DMS53 (cell line): ENCODE measurements at regions not wholly inside any gene's neighbourhood (a gene's known extent, or its start where the extent isn't known, plus 50 kb on each side); places are given as distances from the start of the nearest gene placed in this dataset.

Source experiments
- DNase-seq: peaks from one replicate; lab custom pipeline; 2025; lab: John Stamatoyannopoulos, UW

DNA sequence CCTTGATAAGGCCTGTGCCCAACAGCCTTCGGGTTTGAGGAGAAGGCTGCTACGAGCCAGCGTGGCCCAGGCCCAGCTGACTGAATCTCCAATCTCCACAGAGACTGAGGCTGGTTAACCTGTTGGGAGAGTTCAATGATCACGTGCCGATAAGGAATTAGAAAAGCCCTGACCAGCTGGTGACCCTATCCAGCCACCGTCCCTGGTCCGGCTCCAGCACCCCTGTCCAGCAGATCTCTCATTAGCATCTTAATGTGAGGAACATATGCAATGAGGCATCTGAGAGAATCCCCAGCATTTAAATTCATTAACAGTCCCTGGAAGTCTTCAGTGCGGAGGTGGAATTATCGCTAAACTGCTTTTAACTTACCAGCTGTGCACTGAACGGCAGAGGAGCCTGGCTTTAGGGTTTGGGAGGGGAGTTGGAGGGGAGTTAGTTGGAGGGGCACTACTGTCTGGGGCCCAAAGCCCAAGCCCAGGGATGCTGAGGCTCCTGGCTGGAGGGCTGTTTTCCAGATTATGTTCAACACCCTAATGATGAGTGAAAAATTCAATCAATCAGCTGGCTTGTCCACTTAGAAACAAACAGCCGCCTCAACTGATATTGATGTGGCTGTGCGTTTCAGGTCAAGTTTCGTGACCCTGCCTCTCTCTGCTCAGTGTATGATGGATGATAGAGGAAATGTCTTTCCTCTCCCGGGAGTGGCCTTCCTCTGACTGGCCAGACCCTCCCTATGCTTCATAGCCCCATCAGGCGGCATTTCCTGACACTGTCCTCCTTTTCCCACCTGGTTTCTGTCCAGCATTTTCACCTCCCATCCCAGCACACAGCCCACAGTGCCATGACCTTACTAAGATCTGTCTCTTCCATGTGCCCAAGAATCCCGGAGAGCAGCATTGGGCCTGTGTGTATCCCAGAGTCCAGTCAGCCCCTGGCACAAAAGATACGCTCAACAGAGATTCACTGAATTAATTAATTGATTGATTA, 184.5 kb downstream of the CCT6B start:
- no peak for DNase-seq

DNA sequence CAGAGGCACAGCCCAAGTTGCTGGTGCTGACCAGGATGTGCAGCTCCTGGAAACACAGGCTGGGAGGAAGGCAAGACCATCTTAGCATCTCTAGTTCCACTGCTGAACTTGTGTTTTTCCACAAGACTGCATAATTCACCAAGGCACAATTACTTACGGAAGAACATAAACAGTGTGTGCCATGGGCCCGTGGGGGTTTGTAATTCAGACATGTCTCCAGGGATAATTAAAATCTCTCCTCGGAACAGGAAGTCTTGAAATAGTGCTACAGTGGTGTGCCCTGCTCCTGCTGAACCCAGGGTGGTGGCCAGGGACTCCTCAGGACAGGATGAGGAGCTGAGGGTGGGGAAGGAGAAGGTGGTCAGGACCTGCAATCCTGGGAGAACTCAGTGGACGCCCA, 188.2 kb downstream of the CCT6B start:
- no peak for DNase-seq

- DNase-seq = no peak
Observed at GRCh38 chr17:34771891-34772290, 189.4 kb downstream of the CCT6B start.

- DNase-seq = no peak
Observed at GRCh38 chr17:34770586-34770985, 190.7 kb downstream of the CCT6B start.

DNA sequence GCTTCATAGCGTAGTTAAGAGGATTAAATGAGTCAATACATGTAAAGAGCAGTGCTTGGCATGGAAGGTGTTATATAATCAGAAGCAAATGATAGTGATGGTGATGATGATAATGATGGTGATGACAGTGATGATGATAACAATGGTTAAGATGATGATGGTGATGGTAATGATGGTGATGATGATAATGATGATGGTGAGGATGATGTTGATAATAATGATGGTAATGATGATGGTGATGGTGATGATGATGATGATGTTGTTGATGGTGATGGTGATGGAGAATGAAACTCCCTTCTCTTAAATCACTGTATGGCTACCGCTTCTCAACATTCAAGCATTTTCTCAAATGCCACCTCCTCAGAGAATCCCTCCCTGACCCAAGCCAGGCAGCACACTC, 190.5 kb downstream of the TMEM132E start:
- DNase-seq = no peak

DNA sequence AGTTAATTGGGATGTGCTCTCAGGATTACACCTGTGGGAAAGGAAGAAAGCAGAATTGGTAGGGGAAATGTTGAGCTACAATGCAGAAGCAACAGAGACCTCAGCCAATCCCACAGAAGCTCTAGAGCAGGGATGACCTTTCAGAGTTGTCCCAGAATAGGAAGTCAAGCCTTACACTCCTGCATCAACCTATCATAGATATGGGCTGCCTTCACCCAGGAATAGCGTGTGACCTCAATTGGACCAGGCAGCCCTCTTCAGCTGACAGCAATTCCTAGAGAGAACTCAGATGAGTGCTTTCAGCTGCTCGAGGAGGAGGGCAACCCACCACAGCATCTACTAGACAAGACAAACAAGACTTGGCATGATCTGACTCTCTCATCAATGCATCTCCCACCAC, 189.7 kb downstream of the TMEM132E start:
- DNase-seq = no peak

DNA sequence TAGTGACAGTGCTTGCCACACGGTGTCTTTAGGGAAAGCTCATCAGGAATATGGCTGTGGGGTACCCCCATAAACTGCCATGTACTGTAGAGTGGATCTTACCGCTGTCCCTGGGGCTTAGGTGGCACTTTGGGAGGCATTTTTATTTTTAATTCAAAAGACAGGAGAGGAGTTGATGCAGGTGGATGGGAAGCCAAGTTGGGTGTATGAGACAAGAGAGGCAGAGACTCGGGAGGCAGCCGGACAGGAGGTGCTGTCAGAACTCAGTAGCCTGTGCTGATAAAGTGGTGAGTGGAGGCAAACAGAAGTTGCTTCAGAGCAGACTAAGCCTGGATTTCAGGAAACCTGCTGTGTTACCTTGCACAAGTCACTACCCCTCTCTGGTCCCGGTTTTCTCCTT, 185.9 kb downstream of the TMEM132E start:
- DNase-seq = no peak

DNA sequence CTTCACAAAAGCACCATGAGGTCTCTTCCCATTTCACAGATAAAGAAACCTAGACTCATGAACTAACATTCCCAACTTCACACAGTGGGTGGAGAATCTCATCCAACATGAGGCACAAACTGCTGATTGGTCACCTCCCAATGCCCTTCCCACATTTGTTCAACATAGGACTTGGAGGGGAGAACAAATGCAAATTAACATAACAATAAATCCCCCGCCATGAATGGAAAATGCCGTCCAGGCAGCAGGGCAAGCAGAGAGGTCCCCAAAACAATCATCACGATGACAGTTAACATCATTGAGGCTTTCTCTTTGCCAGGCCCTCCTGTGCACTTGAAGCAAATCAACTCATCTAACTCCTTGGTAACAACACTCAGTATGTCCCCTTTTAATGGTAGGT, 185.3 kb downstream of the TMEM132E start:
- no peak for DNase-seq

GRCh38 chr17:34763728-34764665, 184.6 kb downstream of the TMEM132E start:
- no peak for DNase-seq

DNA sequence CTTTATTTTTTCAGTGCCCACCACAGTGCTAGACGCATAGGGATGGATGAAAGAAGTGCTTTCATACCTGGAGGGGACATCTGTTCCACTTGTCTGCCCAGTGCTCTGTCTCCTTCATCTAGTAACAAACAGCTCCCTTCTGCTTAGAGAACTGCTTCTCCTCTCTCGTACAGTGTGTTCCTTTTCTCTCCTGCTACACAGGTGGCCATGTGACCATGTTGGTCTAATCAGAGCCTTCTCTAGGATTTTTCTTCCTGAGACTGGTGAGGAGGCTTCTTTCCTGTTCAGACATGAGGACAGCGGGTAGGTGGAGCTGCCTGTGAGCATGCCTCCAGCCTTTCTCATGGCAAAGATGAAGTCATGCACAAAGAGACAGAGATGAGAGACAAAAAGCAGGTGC, 182.7 kb downstream of the TMEM132E start:
- DNase-seq = no peak

- DNase-seq = no peak
Observed at GRCh38 chr17:34761646-34762045, 182.3 kb downstream of the TMEM132E start.

DNA sequence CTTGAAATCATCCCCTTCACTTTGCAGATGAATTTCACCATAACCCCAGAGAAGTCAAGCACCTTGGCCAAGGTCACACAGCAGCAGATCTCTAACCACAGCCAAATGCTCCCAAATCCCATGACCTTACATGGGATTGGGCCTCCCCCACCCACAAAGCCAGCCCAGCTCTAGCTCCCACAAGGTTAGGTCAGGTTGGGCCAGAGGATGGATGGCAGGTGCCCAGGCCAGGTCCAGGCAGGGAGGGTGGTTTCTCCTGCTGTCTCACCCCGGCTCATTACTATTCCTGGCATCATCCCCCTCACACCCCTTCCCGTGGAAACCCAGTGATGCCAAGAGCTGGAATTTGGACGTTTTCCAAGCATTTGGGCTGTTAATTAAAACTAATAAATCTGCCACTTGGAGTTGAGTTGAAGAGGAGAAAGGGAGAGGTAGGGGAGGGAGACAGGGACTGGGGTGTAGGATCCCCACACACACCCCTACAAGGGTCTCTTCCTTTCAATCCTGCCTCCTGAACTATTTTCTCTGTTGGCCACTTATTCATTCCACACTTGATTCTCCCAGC, 181.6 kb downstream of the TMEM132E start:
- no peak for DNase-seq

DNA sequence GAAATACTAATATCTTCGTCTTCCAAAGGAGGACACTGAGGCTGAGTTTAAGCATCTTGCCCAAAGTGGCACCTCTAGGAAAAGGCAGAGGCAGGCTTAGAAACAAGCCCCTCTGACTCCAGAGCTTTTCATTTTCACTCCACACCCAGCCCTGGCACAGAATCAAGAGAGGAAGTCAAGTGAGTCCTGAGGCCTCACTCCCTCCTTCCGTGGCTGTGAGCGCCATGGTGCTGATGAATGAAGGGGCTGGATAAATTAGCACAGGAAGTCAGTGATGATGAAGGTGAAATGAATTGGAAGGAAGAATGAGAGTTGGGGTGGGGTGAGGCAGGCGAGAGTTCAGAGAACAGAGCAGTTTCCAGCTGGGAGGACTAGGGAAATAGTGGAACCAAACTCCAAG, 179.3 kb downstream of the TMEM132E start:
- DNase-seq = no peak

GRCh38 chr17:34758316-34758715, 178.9 kb downstream of the TMEM132E start:
- DNase-seq = no peak

- no peak for DNase-seq
Observed at GRCh38 chr17:34757611-34758010, 178.2 kb downstream of the TMEM132E start.

DNA sequence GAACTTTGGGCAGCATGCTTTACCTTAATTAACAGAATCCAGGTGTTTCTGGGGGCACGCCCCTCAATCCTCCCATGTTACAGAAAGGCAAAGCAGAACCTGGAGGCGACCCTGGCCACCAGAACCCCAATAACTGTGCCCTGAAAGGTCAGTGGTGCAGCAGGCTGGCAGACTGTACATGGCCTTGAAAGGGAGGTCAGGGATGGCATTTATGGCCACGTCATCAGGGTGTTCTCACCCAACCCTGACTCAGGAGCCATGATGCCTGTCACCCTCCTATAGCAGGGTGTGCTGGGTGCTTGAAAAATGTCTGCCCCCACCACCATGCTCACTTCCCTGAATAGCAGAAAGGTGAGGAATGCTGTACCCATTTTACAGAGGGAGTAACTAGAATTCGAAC, 177.7 kb downstream of the TMEM132E start:
- DNase-seq = no peak

DNA sequence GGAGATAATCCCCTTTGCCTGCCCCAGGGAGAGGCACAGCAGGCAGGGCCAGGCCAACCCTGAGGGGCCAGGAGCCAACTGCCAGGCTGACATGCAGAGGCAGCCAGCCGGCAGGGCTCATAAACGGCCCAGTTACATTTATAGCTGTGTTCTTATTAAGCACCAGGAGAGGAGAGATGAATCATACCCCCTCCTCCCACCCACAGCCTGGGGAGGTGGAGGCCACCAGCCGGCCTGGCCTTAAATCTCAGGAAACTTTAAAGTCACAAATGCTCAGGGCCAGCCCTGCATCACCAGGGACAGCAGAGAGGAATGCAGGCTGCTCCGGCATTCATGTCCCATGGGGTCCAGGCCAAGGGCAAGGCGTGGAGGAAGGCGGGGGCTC, 177.2 kb downstream of the TMEM132E start:
- DNase-seq = no peak

DNA sequence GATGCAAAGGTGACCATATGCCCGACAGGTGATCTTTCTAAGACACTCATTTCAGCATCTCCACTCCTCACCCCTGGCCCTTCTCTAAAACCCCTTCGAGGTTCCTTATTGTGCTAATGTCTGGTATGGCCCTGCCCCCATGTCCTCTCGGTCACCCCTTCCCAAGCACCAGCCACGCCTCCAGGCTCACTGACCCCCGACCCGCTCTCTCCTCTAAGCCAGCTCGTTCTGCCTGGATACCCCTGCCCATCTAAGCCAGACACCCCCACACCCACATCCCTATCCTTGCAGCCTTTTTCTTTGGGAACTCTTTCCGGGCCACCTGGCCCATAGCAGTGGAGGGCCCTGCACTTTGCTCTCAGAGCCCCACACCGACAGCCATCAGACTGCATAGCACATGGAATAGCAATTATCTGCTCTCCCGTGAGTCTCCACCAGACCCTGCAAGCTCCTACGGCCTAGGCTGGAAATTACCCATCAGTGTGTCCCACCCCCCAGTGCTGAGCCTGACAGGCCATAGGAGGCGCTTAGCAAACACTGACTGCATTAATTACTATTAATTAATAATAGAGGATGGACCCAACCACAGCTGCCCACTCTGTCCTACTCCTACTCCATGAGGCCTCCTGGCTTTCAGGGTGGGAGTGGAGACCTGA, 176.7 kb downstream of the TMEM132E start:
- no peak for DNase-seq

GRCh38 chr17:34755371-34755770, 176.0 kb downstream of the TMEM132E start:
- no peak for DNase-seq

GRCh38 chr17:34750004-34750403, 170.6 kb downstream of the TMEM132E start:
- DNase-seq = no peak

- no peak for DNase-seq
Observed at GRCh38 chr17:34741967-34742366, 162.6 kb downstream of the TMEM132E start.
